GM19324 (cell line): ENCODE measurements at regions not wholly inside any gene's neighbourhood (a gene's known extent, or its start where the extent isn't known, plus 50 kb on each side); places are given as distances from the start of the nearest gene placed in this dataset.

Source experiments
- ATAC-seq: cut with Tn5 transposase; IDR thresholded peaks from one replicate; pipeline ENCODE4 v1.9.1; 2021; ENCODE audit warnings: mild to moderate bottlenecking, moderate library complexity; ENCODE audit not compliant: unreplicated experiment, low FRiP score

DNA sequence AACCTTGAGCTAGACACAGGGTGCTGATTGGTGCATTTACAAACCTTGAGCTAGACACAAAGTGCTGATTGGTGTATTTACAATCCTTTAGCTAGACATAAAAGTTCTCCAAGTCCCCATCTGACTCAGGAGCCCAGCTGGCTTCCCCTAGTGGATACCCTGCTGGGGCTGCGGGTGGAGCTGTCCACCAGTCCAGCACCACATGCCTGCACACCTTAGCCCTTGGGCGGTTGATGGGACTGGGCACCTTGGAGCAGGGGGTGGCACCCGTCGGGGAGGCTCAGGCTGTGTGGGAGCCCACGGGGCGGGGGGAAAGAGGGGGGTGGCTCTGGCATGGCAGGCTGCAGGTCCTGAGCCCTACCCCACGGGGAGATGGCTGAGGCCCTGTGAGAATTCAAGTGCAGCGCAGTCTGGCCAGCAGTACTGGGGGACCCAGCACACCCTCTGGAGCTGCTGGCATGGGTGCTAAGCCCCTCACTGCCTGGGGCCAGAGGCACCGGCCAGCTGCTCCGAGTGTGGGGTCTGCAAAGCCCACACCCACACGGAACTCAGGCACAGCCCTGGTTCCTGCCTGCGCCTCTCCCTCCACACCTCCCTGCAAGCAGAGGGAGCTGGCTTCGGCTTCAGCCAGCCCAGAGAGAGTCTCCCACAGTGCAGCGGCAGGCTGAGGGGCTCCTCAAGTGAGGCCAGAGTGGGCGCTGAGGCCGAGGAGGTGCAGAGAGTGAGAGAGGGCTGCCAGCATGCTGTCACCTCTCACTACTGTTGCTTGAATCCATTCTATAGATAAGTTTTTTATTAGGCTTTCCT is 369.8 kb upstream of the SMIM30 start:
- no peak for ATAC-seq

DNA sequence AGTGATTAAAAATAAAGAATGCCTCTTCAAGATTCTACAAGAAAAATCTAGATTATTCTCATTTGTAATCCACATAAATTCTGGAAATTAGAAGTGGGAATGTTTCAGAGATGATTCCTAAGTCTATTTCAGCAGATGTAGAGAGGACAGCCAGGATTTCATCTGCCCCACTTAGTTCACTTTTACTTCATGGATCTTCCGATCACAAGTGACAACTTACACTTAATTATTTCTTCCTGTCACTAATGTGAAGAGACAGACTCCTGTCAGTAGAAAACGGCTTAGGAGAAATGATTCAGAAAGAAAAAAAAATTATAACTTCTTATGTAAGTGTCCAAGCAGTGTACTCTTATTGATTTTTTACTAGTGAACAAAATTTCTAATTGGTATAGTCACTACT is 368.2 kb upstream of the SMIM30 start:
- no peak for ATAC-seq

- ATAC-seq: no peak
Measured at GRCh38 chr7:113483657-113484056, 365.3 kb upstream of the SMIM30 start.

- no peak for ATAC-seq
Measured at GRCh38 chr7:113480537-113480936, 362.2 kb upstream of the SMIM30 start.

GRCh38 chr7:113464096-113464855 is 345.9 kb upstream of the SMIM30 start:
- no peak for ATAC-seq

- ATAC-seq: no peak
Measured at GRCh38 chr7:113460067-113460466, 341.7 kb upstream of the SMIM30 start.

DNA sequence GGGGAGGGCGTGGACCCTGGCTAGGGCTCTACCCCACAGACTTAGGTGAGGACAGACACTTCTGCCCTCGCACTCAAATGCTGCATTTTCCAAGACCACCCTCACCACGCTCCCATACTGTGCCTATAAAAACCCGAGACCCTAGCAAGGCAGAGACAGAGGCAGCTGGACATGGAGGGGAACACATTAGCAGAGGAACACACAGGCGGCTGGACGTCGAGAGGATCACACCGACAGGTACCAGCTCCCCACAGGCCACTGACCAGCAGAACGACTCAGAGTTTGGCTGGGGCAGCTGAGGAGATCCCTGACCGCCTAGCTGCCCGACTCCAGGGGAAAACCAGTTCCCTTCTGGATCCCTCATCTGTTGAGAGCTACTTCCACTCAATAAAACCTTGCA is 338.2 kb upstream of the SMIM30 start:
- ATAC-seq: no peak

- no peak for ATAC-seq
Measured at GRCh38 chr7:113454597-113455169, 336.3 kb upstream of the SMIM30 start.

DNA sequence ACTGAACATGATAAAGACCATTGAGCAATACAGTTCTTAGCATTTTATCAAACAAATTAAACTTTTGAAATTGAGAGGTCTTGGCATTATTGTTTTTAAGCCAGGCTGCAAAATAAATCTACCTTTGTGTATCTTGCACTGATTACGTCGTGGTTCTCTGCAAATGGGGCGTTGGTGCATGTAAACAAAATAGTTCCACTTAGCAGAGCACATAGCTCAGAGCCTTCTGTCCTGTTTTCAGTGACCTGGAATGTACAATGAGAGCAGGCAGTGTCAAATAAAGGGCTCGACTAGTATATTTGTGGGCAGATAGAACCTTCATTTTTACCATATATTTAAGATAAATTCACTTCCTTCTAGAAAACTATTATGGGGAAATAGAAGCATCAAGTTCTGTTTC is 333.9 kb upstream of the SMIM30 start:
- ATAC-seq: no peak

DNA sequence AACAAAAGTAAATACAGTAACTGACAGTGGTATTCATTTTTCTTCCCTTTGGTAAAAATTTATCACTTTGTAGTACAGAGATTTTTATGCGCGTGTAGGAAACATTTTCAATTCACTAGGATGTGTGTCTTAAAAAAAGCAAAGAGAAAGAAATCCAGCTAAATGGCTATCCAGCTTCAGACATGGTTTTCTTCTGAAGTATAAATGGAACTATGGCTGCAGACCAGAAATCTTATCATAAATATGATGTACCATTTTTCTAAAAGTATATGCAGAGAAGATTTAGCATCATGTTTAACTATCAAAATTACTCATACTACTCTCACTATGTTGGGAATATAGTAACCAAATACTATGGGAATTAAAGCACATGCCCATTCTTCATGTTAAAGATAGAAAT is 328.4 kb upstream of the SMIM30 start:
- no peak for ATAC-seq

GRCh38 chr7:113446391-113446790 is 328.0 kb upstream of the SMIM30 start:
- no peak for ATAC-seq

- ATAC-seq: no peak
Measured at GRCh38 chr7:113444261-113444660, 325.9 kb upstream of the SMIM30 start.

- no peak for ATAC-seq
Measured at GRCh38 chr7:113440173-113440572, 321.8 kb upstream of the SMIM30 start.

- no peak for ATAC-seq
Measured at GRCh38 chr7:113431406-113431805, 313.1 kb upstream of the SMIM30 start.

GRCh38 chr7:113424185-113424817 is 305.9 kb upstream of the SMIM30 start:
- no peak for ATAC-seq

DNA sequence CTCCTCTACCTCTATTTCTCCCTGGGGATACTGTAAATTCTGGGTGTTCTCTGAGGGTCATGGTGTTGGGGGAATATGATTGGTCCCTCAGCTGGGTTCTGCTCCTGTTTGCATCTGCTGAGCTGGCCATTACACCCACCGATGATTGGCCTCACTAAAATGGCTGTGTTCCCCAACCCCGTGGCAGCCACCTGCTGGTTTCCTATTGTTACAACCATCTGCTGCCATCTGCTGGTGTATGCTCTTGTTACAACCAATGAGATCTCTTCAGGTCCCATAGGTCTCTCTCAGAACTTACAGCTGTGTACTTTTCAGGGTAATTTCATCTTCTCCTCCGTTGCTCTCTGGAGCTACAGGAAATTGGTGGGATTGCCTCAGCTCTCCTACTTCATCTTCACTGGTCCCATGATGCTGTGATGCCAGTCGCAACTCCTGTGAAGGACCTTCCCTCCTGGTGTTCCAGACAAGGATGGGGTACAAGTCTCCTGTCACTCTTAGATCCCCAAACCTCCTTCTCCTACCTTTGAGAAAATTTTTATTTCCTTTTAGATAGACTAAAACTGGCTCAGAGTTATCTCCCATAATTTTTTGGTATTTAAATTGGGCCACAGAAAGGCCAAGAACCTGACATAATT is 303.5 kb upstream of the SMIM30 start:
- peak; percentile 99 for ATAC-seq

GRCh38 chr7:113414401-113415035 is 296.2 kb upstream of the SMIM30 start:
- no peak for ATAC-seq

DNA sequence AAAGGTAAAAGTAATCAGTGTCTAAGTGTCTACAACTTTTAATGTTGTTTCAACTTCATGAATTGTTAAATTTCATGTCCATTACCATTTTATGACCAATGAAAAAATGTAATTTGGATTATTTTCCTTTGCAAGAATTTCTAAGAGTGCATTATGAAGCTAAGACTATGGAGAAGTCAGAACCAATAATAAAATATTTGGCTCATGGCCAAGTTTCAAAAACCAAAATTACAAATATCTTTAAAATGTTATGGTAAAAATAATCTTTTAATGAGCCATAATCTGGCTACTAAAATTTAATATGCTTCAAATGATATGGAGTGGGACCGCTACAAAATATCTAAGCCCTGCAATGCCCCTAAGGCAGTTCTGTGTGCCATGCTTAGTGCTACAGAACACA is 294.1 kb upstream of the SMIM30 start:
- ATAC-seq: no peak

- no peak for ATAC-seq
Measured at GRCh38 chr7:113410796-113411195, 292.4 kb upstream of the SMIM30 start.

DNA sequence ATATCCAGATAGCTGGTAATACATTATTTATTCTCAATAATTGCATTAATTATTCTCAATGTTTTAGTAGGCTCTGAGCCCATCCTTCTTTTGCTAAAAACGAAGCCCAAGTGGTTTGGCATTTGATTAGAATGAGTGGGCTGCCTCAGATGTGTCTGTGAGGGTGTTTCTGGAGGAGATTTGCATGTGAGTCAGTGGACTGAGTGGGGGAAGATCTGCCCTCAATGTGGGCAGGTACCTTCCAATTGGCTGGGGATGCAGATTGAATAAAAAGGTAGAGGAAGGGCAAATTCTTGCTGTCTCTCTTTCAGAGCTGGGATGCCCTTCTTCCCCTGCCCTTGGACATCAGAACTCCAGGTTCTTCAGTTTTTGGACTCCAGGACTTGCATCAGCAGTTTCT is 290.6 kb upstream of the SMIM30 start:
- no peak for ATAC-seq
